Hematopoietic multipotent progenitor cell (in vitro differentiated cells): ENCODE measurements at regions not wholly inside any gene's neighbourhood (a gene's known extent, or its start where the extent isn't known, plus 50 kb on each side); places are given as distances from the start of the nearest gene placed in this dataset.

Experiments used
- DNase-seq, 3 donors: peaks; one replicate each; pipeline ENCODE4 v3.0.0-alpha.2; 2011 to 2015; ENCODE audit warnings: low read depth in 2 of 3, low spot score in 2 of 3

- DNase-seq = no peak
Observed at GRCh38 chr10:64060389-64060788, 539.2 kb downstream of the REEP3 start.

- no peak for DNase-seq
Observed at GRCh38 chr10:64062793-64063192, 541.6 kb downstream of the REEP3 start.

DNA sequence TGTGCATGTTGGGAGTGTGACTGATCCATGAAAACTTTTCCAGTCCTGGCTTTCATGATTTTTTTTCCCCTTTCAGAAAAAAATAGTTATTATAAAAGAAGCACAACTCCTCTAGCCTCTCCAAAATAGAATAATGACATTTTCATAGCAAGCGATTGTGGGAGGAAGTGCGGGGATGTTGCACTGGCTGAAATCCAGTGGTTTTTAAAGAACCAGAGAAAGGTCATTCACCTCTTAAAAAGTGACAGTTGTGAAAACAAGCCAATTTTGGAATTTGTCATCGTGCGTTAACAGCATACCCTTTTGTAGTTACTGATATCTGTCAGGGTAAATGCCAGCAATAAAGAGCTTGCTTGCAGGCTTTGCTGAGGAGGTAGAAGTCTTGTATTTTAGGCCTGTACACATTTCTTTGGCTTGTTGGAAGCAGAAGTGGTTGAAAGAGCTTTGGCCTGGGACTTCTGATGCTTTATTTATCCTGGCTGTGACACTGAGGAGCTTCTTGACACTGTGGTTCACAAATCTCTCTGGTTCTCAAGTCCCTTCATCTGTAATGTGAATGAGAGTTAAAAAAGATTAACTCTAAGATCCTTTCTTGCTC lies 545.9 kb downstream of the REEP3 start:
- peak in 1 of 3 donors; percentile 20 for DNase-seq

- DNase-seq = no peak
Observed at GRCh38 chr10:64067859-64068258, 546.7 kb downstream of the REEP3 start.

DNA sequence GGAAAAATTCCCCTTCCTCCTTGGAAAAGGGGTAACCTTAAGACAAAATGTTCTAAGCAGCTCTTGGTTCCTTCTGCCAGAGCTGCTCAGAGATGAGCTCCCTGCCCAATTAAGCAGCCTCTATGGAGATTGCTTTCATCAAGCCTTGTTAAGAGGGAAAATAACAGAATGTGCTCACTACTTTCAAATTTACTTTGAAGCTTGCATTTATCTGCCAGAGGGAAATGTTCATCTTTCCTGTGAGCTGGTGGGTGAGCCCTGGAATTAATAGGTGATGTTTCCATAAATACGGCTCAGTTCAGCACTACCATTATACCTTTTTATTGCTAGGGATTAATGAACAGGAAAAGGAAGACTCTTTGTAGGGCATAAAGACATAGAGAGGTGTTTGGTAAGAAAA lies 549.0 kb downstream of the REEP3 start:
- DNase-seq = no peak

DNA sequence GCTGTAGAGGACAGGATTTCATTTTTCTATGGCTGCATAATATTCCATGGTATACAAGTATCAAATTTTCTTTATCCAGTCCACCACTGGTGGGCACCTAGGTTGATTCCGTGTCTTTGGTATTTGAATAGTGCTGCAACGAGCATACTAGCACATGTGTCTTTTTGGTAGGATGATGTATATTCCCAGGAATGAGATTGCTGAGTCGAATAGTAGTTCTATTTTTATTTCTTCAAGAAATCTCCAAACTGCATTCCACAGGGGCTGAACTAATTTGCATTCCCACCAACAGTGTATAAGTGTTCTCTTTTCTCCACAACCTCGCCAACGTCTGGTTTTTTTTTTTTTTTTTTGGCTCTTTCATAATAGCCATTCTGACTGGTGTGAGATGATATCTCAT lies 550.0 kb downstream of the REEP3 start:
- no peak for DNase-seq

DNA sequence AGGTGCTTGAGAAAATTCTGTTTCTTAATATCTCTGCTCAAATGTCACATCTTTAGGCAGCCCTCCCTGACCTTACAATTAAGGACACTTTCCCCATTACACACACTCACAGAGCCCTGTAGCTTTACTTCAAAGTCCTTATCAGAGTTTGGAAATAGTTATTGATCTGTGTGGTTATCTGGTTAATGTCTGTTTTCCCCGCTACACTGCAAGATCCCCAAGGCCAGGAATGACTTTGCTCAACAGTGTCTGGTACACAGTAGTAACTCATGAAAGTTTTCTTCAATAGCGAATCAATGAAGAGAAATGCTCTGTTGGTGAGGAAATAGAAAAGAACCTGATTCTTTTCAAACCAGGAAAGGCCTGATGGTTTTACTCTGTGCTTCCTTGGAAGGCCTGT lies 554.4 kb downstream of the REEP3 start:
- DNase-seq = no peak

DNA sequence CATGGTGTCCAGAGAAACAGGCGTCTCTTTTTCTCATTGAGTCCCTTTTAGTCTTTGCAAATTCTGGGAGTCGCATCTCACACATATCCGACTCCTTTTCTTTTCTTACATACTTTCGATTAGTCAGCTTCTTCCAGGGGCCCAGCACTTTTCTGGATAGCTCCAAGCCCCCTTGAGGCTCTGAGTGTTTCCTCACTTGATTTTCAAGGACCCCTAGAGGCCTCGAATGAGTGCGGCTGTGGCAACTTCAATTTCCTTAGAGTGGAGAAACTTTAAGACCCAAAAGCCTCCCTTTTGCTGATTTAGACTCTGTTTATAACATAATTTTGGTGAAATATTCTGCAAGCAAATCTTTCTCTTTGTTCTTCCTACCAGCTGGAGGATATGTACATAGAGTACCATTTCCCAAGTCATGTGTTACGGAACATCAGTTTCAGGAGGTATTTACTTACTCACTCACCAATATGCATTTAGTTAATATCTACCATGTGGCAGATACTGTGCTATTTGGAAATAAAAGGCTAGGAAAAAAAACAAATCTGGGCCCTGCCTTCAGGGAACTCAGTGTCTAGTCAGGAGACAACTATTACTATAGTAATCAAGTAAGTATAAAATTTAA lies 555.2 kb downstream of the REEP3 start:
- DNase-seq = no peak

GRCh38 chr10:64079341-64079740 lies 558.1 kb downstream of the REEP3 start:
- no peak for DNase-seq

DNA sequence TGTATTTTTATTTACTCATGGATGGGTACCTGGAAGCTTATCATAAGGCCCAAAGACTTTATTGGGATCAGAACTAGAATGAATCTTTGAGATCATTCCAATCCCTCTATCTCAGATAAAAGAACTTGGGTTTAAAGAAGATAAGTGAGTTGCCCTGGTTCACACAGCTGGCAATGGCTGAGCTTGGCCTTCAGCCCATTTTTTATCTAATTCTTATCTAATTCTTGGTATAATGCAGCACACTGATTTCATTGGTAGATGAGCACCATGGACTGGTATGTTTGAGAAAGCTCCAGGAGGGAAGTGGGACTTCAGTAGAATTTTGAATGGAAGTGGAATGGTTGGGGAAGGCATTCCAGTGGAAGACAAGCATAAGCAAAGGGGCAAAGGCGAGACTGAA lies 558.9 kb downstream of the REEP3 start:
- DNase-seq = no peak

DNA sequence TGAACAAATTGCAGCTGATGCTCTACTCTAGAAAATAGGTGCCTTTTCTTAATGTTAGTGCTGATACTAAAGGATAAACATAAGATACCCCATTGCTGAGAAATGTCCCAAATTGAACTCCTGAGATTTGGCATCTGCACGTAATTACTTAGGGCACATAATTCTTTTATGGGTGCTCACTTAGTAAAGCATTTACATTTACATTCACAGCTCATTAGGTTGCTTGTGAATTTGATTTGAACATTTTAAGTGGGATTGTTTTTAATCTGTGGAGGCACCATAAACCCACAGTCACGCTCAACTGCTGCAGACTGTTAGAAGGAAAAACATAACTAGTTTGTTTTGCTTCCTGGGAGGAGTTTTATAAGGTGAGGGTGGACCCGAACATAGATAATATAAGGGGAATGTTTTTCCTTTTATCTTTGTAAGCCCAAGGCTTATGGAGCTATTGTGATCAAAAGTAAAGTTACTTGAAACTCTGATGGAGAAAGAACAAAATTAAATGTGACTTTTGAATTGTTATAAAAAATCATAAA lies 560.8 kb downstream of the REEP3 start:
- DNase-seq = no peak

DNA sequence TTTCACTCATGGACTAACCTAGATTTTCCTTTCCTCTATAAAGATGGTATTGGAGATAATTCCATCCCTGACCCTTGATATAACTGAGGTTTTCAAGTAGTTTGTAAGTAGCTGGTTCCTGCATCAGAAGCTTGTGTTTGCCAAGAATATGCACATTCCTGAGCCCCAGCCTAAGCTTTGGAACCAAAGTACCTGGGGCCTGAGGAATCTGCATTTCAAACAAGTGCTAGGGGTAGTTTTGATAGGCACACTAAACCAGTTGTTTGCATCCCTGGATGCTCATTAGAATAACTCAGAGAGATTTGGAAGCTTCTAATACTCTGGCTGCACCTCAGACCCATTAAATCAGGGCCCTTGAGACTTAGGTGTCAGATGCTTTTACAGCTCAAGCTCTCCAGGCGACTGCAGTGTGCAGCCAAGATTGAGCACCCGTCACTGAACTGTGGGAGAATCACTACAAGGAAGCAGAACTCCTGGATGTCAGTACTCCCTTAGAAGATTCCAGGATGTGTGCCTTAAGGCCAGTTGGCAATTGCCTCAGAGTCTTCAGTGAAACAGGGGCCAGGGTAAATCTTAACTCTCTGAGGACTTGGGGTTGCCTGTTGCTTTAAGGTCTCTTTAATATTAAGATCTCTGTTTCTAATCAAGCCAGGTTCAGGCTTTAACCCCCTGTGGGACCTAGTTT lies 565.0 kb downstream of the REEP3 start:
- DNase-seq = no peak

DNA sequence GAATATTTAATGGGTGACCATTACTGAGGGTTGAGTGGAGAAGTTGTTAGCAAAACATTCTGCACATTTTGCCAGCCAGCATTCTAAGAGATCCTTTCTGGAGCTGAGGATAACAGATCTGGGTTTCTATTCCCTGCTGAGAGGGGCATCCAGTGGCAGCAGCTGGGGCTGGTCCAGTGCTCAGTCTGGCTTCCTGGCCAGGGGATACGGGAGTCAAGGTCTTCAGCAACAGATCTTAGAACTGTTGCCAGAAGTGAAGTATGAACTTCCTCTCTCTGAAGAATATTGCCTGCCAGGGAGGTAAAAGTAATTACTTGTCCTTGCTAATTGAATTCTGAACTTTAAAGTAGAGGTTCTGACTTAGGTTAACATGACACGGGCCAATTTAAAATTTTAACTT lies 568.4 kb downstream of the REEP3 start:
- no peak for DNase-seq

GRCh38 chr10:64090865-64091264 lies 569.7 kb downstream of the REEP3 start:
- no peak for DNase-seq

- DNase-seq = peak in 1 of 3 donors; percentile 11
Observed at GRCh38 chr10:64091897-64092296, 570.7 kb downstream of the REEP3 start.

DNA sequence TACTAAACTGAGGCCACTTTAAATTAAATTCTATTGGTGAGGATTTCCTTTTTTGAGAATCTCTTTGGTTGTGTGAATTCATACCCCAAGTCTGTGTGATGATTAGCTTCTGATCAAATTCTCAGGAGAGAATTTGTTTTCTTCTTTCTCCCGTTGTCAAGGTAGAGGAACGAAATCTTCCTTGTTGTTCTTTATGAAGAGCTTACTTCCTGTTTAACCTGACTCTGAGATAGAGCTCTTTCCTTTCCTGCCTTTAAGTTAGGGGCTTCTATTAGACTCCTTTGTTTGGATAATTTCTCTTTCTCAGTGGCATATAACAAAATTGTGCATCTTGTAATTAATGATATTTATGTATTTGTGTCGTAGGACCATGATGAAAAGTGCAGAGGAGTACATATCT lies 572.1 kb downstream of the REEP3 start:
- no peak for DNase-seq

DNA sequence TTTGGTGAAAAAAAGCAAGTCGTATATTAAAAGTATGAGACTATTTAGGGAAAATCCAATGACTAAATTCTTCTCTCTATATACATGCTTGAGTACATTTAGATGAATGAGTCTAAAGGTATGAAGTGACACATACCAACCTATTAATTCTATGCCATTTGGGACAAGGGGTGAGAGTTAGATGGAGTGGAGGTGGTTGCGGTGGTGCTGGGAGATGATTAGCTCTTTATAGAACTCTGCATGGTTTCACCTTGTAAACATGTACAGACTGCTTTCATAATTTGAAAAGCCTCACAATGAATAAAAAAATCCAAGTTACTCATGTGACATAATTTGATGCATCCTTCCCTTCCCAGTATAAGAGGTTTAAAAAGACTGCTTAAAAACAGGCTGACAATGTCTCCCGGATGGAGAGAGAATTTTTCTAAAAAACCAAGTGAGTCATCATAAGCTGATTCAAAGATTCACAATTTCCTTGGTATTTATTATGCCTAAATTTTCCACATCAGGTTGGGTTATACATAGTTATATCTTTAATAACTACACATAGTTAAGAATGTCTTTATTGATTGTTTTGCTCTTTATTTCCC lies 572.8 kb downstream of the REEP3 start:
- no peak for DNase-seq

DNA sequence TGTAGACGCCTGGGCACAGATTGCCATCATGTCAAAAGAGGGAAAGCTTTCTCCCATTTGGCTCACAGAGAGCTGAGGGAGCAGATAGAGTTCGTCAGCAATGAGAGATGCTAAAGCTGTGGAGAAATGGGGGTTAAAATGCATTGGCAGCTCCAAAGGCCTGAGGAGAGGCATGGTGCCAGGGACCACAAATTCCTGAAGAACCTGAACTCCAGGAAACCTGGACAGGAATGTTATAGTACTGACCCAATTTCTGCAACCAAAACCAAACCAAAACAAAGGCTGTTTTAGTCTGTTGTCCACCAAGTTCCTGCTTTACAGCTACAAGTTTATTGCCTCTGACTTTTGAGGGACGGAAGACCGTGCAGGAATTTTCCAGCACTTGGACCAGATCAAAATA lies 575.7 kb downstream of the REEP3 start:
- no peak for DNase-seq

DNA sequence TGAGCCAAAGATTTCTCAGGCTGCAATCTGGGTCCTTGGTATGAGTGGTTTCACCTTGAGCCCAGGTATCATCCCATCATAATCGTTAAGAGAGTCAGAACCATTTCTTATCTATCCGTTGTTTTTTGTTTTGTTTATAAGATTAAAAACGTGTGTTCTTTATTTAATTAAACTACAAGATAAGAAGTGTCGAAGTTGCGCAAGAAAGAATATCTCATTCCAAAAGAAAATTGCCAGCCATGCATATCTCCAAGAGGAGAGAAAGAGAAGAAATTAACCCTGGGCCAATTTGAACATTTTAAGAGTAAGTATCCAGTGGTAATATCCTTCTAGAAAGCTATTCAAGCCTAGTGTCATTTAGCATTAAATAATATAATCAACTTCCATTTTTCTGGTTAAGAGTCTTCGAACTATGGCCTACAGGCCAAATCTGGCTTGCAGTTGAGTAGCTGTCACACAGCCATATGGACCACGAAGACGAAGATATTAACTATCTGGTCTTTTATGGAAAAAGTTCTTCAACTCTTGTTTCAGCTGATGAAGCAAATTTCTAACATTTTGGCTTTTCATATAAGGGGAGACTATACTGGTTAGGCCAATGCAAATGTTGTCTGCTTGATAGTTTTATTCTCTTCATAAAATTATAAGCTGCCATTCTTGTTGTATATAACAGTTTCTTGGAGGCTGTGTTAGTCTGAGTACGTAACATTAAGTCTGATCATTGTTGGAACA lies 576.4 kb downstream of the REEP3 start:
- DNase-seq = no peak

- no peak for DNase-seq
Observed at GRCh38 chr10:64098994-64099393, 577.8 kb downstream of the REEP3 start.
